DND-41 (cell line): ENCODE measurements at regions not wholly inside any gene's neighbourhood (a gene's known extent, or its start where the extent isn't known, plus 50 kb on each side); places are given as distances from the start of the nearest gene placed in this dataset.

Experiments used
- ATAC-seq: fragments of 200-7000 bp; cut with Tn5 transposase; 3 replicates; pipeline ENCODE4 v1.9.1; 2021; ENCODE audit warnings: low read depth; ENCODE audit not compliant: insufficient read depth
- DNase-seq: peaks from one replicate; pipeline ENCODE4 v3.0.0-alpha.2; 2020
- H2AFZ ChIP-seq: 2 replicates; pipeline ENCODE4 v1.6.0; 2012; ENCODE audit warnings: low read depth, low read length
- H3K27ac ChIP-seq: 2 replicates; pipeline ENCODE4 v1.5.1; 2012; ENCODE audit warnings: low read length, inconsistent platforms
- H3K27me3 ChIP-seq: fragments of 200-600 bp; sonication (generic); 2 replicates; pipeline ENCODE4 v1.6.0; 2012; ENCODE audit warnings: low read length, mild to moderate bottlenecking, inconsistent platforms; ENCODE audit not compliant: insufficient read depth, poor library complexity
- H3K36me3 ChIP-seq: 2 replicates; pipeline ENCODE4 v1.5.1; 2012; ENCODE audit warnings: low read length, inconsistent platforms; ENCODE audit not compliant: insufficient read depth
- H3K4me1 ChIP-seq: 2 replicates; pipeline ENCODE4 v1.5.1; 2012; ENCODE audit warnings: mild to moderate bottlenecking, low read length; ENCODE audit not compliant: insufficient read depth
- H3K4me2 ChIP-seq: 2 replicates; pipeline ENCODE4 v1.6.0; 2012; ENCODE audit warnings: mild to moderate bottlenecking, moderate library complexity, low read length, inconsistent platforms; ENCODE audit not compliant: insufficient read depth
- H3K4me3 ChIP-seq, 2 experiments: fragments of 200-600 bp in 1 of 2; shearing (Covaris generic) in 1 of 2; 2 replicates each; pipeline ENCODE4 v1.5.1; 2012 to 2016; ENCODE audit warnings: inconsistent platforms in 2 of 2, low read length in 2 of 2, mild to moderate bottlenecking in 2 of 2, low read depth in 1 of 2, moderate library complexity in 1 of 2
- H3K79me2 ChIP-seq: 2 replicates; pipeline ENCODE4 v1.6.0; 2012; ENCODE audit warnings: low read length, inconsistent platforms; ENCODE audit not compliant: insufficient read depth
- H3K9ac ChIP-seq: 2 replicates; pipeline ENCODE4 v1.6.0; 2012; ENCODE audit warnings: low read depth, mild to moderate bottlenecking, inconsistent platforms, low read length, moderate library complexity
- H3K9me3 ChIP-seq: 2 replicates; pipeline ENCODE4 v1.5.1; 2012; ENCODE audit warnings: low read length, moderate library complexity, mild to moderate bottlenecking, inconsistent platforms; ENCODE audit not compliant: insufficient read depth, severe bottlenecking
- H4K20me1 ChIP-seq: 2 replicates; pipeline ENCODE4 v1.6.0; 2012; ENCODE audit warnings: low read length; ENCODE audit not compliant: insufficient read depth
- CTCF ChIP-seq: IDR thresholded peaks from 2 replicates; pipeline ENCODE4 v1.5.1; 2012; ENCODE audit warnings: borderline replicate concordance, low read length, moderate library complexity, mild to moderate bottlenecking; ENCODE audit not compliant: poor library complexity, severe bottlenecking; ENCODE audit errors: extremely low read depth
- EZH2 ChIP-seq: IDR thresholded peaks from 3 replicates; pipeline ENCODE4 v1.6.1; 2012; ENCODE audit warnings: borderline replicate concordance, low read depth, mild to moderate bottlenecking, moderate library complexity, low read length, inconsistent platforms; ENCODE audit not compliant: severe bottlenecking

- Histone ChIP-seq H3K36me3 (no peaks in the 10 kb centered on the region), H3K4me3 (no peak overlapping the region), H3K4me1 (no peaks in the 10 kb centered on the region), H3K4me2 (no peak overlapping the region), H3K9ac (no peak overlapping the region), H3K27ac (no peak overlapping the region), H3K9me3 (no peaks in the 10 kb centered on the region), H2AFZ (no peak overlapping the region), H3K27me3 (no peaks in the 10 kb centered on the region), H4K20me1 (no peaks in the 10 kb centered on the region), H3K79me2 (no peaks in the 10 kb centered on the region)
- TF ChIP-seq EZH2 (no peak), CTCF (no peak)
- DNase-seq (no peak), ATAC-seq (no peak)
Observed at GRCh38 chr12:78778339-78778738, 86.2 kb upstream of the SYT1 start.

- ATAC-seq (no peak), DNase-seq (no peak)
- Histone ChIP-seq H3K4me3 (no peak overlapping the region), H3K36me3 (no peaks in the 10 kb centered on the region), H3K27ac (no peak overlapping the region), H3K27me3 (no peaks in the 10 kb centered on the region), H3K9ac (no peak overlapping the region), H2AFZ (no peak overlapping the region), H3K9me3 (no peaks in the 10 kb centered on the region), H3K4me1 (no peaks in the 10 kb centered on the region), H4K20me1 (no peaks in the 10 kb centered on the region), H3K79me2 (no peaks in the 10 kb centered on the region), H3K4me2 (no peak overlapping the region)
- TF ChIP-seq CTCF (no peak), EZH2 (no peak)
Observed at GRCh38 chr12:78787576-78787975, 77.0 kb upstream of the SYT1 start.

- Histone ChIP-seq H3K27me3 (no peaks in the 10 kb centered on the region), H3K9me3 (no peaks in the 10 kb centered on the region), H3K36me3 (no peaks in the 10 kb centered on the region), H4K20me1 (no peaks in the 10 kb centered on the region), H3K27ac (no peak overlapping the region), H3K4me1 (no peaks in the 10 kb centered on the region), H3K4me2 (no peak overlapping the region), H2AFZ (no peak overlapping the region), H3K4me3 (no peak overlapping the region), H3K9ac (no peak overlapping the region), H3K79me2 (no peaks in the 10 kb centered on the region)
- no peak for TF ChIP-seq CTCF
- no peak for TF ChIP-seq EZH2
- ATAC-seq: no peak
- no peak for DNase-seq
Observed at GRCh38 chr12:78790148-78790547, 74.4 kb upstream of the SYT1 start.
